Left ventricle myocardium superior (tissue), 1 donor: ENCODE measurements at regions not wholly inside any gene's neighbourhood (a gene's known extent, or its start where the extent isn't known, plus 50 kb on each side); places are given as distances from the start of the nearest gene placed in this dataset.

Experiments
- ATAC-seq: fragments of 200-7000 bp; cut with Tn5 transposase; one replicate; pipeline ENCODE4 v1.9.1; 2020; ENCODE audit warnings: mild to moderate bottlenecking, moderate library complexity
- DNase-seq: peaks from one replicate; pipeline ENCODE4 v3.0.0-alpha.2; 2020
- intact Hi-C: fragments of 100-400 bp; cut with micrococcal nuclease; formaldehyde crosslinking; loops from one replicate; pipeline ENCODE4 v1.11.0; 2022
- donor health status: DM: no; HTN: yes; CAD: no; lungs with severe emphysema.

GRCh38 chr16:26189536-26189935, 497.8 kb downstream of the HS3ST4 start:
- DNase-seq, result no peak
- ATAC-seq, result no peak
- intact Hi-C loops, result no loop called here

GRCh38 chr16:26194526-26194925, 502.8 kb downstream of the HS3ST4 start:
- DNase-seq, result no peak
- no peak for ATAC-seq
- intact Hi-C loops, result no loop called here

GRCh38 chr16:26195225-26195624, 503.5 kb downstream of the HS3ST4 start:
- intact Hi-C loops, result no loop called here
- DNase-seq (no peak), ATAC-seq (no peak)

DNA sequence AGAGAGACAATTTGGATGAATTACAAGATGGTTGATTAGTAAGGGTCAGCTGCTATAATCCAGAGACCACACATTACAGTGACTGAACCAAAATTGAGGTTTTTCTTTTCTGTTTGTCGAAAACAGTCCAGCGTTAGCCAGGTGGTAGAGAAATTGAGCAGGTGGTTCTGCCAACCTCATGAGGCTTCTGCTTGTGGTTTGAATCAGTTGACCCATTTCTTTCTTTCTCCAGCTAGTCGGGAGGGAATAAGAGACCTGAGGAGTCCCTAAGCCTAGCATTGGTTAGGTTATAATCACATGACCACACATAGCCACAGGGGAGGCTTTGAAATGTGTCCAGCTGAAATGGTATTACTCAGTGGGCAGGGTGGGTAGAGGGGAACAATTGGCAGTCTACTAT, 504.6 kb downstream of the HS3ST4 start:
- DNase-seq (no peak), ATAC-seq (no peak)
- intact Hi-C loops, result no loop called here

- ATAC-seq, result no peak
- intact Hi-C loops, result no loop called here
- DNase-seq, result no peak
Measured at GRCh38 chr16:26196802-26197201, 505.0 kb downstream of the HS3ST4 start.

DNA sequence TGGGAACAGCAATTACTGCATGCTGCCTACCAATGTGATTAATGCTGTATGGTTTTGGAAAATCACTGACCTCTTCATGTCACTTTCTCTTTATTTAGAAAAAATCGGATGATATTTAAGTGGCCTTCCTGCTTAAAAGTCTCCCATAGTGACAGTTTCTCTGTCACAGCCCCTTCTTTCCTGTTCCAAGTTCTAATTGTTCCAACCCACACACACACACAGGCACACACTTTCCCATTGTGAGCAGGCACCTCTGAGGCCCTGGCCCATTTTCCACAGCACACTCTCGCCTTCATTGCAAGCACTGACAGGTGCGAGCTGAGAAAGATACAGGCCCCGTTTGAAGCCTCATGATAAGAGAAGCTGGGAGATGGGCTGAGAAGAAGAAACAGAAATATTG, 505.9 kb downstream of the HS3ST4 start:
- ATAC-seq (no peak), DNase-seq (no peak)
- intact Hi-C loops, result no loop called here

GRCh38 chr16:26198221-26198620, 506.5 kb downstream of the HS3ST4 start:
- intact Hi-C loops, result no loop called here
- ATAC-seq (no peak), DNase-seq (no peak)

DNA sequence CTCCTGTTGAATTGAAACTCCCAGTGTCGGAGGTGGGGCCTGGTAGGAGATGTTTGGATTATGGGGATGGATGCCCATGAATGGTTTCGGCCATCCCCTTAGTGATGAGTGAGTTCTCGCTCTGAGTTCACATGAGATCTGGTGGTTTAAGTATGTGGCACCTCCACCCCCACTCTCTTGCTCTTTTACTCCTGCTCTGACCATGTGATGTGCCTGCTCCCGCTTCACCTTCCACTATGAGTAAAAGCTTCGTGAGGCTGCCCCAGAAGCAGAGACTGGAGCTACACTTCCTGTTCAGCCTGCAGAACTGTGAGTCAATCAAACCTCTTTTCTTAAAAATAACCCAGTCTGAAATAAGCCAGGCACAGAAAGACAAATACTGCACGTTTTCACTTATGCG, 512.4 kb downstream of the HS3ST4 start:
- ATAC-seq (no peak), DNase-seq (no peak)
- intact Hi-C loops, result loop anchor here (10.0 kb wide), 1 partner anchor 59 kb away; no protein-coding TSS in a partner anchor

DNA sequence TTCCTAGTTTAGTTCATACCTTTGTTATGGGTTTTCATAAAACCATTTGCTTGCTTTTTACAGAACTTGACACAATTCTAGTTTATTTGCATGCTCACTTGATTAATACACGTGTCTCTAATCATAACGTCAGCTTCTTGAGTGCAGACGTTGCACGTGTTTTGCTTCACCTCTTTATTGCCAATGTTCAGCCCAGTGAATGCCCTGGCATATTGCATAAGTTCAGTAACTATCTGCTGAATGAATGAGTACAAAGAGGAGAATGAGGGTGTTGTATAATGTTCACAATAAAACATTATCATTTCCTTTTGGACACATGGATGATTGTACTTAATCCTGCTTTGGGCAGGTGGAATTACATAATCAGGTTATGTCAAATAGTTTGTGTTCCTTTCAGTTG, 519.8 kb downstream of the HS3ST4 start:
- ATAC-seq (no peak), DNase-seq (no peak)
- intact Hi-C loops, result no loop called here

DNA sequence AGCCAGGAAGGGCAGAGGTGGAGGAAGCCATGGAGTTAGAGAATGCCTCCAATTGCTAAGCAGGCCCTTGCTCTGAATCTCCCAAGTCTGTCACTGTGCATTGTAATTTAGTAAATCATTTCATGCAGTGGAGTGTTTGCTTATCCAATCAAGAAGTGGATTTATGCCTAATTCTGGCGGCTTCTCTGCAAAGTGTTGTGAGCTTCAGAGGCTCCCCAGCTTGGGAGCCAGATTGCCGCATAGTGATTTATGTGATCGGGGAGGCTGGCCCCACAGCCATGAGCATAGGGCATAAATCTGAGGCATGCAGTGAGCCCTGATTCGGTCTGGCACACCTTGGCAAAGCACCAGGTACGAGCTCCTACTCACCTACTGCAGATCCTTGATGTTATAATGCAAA, 520.8 kb downstream of the HS3ST4 start:
- ATAC-seq, result no peak
- no peak for DNase-seq
- intact Hi-C loops, result no loop called here

DNA sequence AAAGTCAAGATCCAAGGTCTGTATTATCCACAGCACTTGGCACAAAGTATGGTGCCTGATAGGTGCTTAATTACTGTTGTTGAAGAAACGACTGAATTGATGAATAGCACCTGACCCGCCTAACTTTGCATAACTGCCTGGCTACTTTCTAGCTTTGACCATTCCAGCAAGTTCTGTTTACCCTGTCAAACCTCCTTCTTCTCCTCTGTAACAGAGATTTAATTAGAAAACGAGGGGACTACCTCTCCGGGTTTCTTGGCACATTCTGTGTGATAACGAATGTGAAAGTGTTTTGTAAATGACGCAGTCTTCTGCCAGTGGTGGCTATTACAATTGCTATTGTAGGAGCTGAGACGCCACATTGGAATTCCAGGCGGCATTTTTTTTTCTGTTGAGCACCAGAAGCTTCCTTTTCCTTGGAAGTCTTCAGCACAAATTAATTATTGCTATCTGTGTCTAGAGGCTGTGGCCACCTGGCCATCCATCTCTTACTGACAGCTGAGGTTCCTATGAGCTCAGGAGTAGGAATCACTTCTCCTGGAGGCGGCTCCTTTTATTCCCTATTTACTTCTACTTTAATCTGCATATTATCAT, 522.9 kb downstream of the HS3ST4 start:
- intact Hi-C loops, result no loop called here
- no peak for ATAC-seq
- DNase-seq, result no peak

DNA sequence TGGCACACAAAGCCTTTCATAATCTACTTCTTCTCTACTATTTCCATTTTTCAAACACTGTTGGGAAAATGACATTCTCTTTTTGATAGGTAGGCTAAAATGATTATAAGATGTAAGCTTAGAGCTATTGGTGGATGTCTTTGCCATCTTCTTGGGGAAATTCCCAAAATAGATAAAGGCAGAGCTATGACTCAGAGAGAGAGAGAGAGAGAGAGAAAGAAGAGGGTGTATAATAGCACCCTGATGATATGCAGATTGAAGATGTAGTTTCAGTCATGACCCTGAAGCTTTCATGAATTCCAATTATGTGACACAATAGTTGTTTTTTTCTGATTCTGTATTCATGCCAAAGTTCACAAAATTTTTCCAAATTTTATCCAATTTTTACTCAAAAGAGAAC, 529.1 kb downstream of the HS3ST4 start:
- intact Hi-C loops, result no loop called here
- ATAC-seq (no peak), DNase-seq (no peak)

GRCh38 chr16:26231647-26232046, 539.9 kb downstream of the HS3ST4 start:
- DNase-seq, result no peak
- intact Hi-C loops, result no loop called here
- ATAC-seq, result no peak

DNA sequence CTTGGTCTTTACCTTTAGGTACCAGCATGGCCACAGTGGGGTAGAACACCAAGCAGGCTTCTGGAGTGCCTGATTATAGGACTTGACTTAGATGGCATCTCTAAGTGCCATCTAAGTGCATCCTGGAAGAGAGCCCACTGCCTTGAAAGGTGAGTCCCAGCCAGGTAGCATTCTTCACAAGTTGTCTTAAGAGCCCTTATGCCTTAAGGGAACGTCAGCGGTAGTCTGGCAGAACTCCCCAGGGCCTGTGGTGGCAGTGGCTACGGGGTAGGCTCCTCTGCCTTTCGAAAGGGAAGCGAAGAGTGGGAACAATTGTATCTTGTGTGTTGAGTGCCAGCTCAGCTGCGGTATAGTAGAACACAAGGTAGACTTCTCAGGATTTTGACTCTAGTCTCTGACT, 549.0 kb downstream of the HS3ST4 start:
- intact Hi-C loops, result no loop called here
- DNase-seq (no peak), ATAC-seq (no peak)

GRCh38 chr16:26247063-26247462, 555.3 kb downstream of the HS3ST4 start:
- DNase-seq (no peak), ATAC-seq (no peak)
- intact Hi-C loops, result no loop called here

- ATAC-seq, result no peak
- no peak for DNase-seq
- intact Hi-C loops, result no loop called here
Measured at GRCh38 chr16:26252598-26252997, 560.8 kb downstream of the HS3ST4 start.

GRCh38 chr16:26261621-26262020, 569.9 kb downstream of the HS3ST4 start:
- intact Hi-C loops, result no loop called here
- no peak for DNase-seq
- no peak for ATAC-seq

DNA sequence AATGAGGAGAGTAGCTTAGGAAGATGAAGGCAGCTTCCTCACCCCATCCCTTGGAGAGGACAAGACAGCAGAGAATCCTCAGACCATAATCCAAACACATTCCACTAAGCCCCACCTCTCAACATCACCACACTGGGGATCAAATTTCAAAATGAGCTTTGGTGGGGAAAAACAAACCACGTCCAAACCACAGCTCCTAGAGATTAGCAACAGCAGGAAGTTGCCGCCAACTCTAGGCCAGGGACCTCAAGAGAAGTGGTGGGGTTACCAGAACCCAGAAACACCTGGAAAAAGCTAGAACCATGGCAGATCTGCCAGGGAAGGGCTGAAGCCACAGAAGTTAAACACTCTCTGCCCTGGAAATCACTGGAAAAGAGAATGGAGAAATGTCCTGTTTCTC, 571.6 kb downstream of the HS3ST4 start:
- intact Hi-C loops, result no loop called here

DNA sequence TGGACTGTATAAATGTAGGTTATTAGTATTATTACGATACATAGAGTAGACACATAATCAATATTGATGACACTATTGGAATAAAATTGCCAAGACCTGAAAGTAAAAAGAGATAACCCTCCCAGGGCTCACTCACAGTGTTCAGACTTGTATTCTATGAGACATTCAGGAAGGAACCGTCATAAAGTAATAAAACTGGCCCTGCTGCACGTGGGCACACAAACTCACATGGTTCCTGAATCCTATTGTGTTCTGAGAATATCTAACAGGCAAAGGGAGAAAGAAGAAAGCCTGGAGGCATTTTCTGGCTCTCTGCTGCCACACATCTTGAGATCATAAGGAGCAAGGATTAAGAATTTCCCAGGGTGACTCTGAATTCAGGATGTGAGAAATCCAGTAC, 575.9 kb downstream of the HS3ST4 start:
- DNase-seq (no peak), ATAC-seq (no peak)
- intact Hi-C loops, result no loop called here

More for the DNA sequence above, 571.6 kb downstream of the HS3ST4 start:
- ATAC-seq (no peak), DNase-seq (no peak)

GRCh38 chr16:26269673-26270072, 577.9 kb downstream of the HS3ST4 start:
- no peak for ATAC-seq
- intact Hi-C loops, result no loop called here
- no peak for DNase-seq

- intact Hi-C loops, result no loop called here
- ATAC-seq (no peak), DNase-seq (no peak)
Measured at GRCh38 chr16:26273607-26274006, 581.8 kb downstream of the HS3ST4 start.

DNA sequence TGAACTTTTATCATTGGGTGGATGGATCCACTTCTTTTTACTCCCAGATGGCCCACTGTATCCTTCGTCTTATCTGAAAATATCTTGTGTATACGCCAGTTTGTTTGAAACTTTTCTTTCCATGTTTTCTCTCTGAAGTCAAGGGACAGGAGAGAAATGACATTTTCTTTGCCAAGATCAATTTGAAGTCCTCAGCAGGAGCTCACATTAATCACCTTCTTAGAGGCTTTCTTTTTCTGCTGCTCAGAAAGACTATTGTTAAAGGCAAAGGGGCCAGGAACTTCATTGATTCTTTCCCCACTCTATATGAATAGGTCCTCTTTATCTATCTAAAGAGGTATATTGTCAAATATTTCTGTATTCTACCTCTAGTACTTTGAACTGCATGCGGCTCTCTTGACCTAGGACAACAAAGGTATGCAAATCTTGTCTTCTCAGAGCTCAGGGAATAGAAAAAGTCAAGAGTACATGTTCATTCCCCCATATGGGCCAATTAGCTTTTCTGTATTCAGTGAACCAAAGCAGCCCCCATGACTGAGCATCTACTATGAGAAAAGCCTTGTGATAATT, 583.3 kb downstream of the HS3ST4 start:
- DNase-seq, result no peak
- intact Hi-C loops, result no loop called here
- ATAC-seq, result no peak
